ENCODE measurements at regions not wholly inside any gene's neighbourhood (a gene's known extent, or its start where the extent isn't known, plus 50 kb on each side); places are given as distances from the start of the nearest gene placed in this dataset.

DNA sequence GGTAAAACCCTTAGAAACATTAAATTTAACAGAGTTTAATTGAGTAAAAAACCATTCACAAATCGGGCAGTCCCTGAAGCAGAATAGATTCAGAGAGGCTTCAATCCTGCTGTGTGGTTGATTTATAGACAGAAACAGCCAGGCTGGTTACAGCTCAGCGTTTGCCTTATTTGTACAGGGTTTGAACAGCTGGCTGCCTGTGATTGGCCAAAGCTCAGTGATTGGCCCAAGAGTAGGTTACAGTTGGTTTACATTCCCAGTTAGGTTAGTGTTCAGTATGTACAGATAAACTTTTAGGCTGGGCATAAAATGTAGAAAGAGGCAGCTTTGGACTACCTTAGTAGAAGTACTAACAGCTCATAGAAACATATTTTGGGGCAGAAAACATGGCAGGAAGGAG is 210.4 kb upstream of the ELAC2 start:
- DNase-seq (ENCODE audit: low read depth): no peak
- H3K4me3 ChIP-seq (ENCODE audit: low read depth, low read length): no peak overlapping the region
- TF ChIP-seq, protein P1, sequence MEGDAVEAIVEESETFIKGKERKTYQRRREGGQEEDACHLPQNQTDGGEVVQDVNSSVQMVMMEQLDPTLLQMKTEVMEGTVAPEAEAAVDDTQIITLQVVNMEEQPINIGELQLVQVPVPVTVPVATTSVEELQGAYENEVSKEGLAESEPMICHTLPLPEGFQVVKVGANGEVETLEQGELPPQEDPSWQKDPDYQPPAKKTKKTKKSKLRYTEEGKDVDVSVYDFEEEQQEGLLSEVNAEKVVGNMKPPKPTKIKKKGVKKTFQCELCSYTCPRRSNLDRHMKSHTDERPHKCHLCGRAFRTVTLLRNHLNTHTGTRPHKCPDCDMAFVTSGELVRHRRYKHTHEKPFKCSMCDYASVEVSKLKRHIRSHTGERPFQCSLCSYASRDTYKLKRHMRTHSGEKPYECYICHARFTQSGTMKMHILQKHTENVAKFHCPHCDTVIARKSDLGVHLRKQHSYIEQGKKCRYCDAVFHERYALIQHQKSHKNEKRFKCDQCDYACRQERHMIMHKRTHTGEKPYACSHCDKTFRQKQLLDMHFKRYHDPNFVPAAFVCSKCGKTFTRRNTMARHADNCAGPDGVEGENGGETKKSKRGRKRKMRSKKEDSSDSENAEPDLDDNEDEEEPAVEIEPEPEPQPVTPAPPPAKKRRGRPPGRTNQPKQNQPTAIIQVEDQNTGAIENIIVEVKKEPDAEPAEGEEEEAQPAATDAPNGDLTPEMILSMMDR (conservative IDR thresholded peaks at IDR 0.05; ENCODE audit: low read depth, low read length): no peak

- no peak for DNase-seq (ENCODE audit: low read depth)
- H3K4me3 ChIP-seq (ENCODE audit: low read depth, low read length): no peak overlapping the region
- TF ChIP-seq, protein P1 (conservative IDR thresholded peaks at IDR 0.05; ENCODE audit: low read depth, low read length): no peak
Observed at GRCh38 chr17:13222975-13223374, 205.1 kb upstream of the ELAC2 start.

GRCh38 chr17:13212860-13213259 is 195.0 kb upstream of the ELAC2 start:
- H3K4me3 ChIP-seq (ENCODE audit: low read depth, low read length): no peak overlapping the region
- TF ChIP-seq, protein P1 (conservative IDR thresholded peaks at IDR 0.05; ENCODE audit: low read depth, low read length): no peak
- DNase-seq (ENCODE audit: low read depth): no peak

DNA sequence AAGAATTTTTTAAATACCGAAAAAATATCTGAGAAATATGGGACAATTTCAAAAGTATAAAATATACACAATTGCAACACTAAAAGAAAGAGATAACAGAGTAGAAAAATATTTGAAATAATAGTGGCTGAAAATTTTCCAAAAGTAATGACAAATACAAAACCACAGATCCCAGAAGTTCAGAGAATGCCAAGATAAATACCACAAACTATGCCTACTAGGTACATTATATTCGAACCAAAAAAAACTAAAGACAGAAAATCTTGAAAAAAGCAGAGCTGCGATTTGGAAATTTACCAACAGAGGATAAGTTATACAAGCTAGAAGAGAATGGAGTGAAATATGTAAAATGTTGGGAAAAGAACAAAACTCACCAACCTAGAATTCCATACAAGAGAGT is 191.3 kb upstream of the ELAC2 start:
- TF ChIP-seq, protein P1 (conservative IDR thresholded peaks at IDR 0.05; ENCODE audit: low read depth, low read length): no peak
- no peak for DNase-seq (ENCODE audit: low read depth)
- H3K4me3 ChIP-seq (ENCODE audit: low read depth, low read length): no peak overlapping the region

DNA sequence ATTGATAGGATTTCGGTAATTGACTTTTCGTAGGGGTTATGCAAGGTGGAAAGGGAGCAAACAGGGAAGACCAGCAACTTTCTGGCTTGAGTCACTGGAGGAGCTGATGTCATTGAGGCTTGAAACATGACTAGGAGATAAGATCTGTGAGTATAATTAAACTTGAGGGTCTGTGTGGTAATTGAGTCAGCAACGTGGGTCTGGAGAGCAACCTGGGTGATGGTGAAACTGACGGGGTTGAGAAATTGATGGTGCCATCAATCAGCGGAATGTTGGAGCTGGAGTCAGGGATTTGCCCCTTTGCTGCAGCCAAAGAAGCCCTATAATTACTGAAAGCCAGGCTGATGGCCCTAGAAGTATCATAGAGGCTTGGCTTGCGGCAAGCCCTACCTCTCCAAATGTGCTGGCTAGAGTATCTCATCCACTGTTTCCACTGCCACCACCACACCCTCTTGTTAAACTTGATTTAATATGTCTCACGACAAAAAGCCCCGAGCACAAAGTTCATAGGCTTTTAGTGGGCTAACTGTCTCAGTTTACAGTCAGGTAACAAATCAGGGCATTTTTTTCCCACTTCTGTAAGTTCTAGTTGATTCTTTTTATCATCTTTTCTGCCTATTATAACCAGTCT is 186.9 kb upstream of the ELAC2 start:
- TF ChIP-seq, protein P1 (conservative IDR thresholded peaks at IDR 0.05; ENCODE audit: low read depth, low read length): no peak
- no peak overlapping the region for H3K4me3 ChIP-seq (ENCODE audit: low read depth, low read length)
- no peak for DNase-seq (ENCODE audit: low read depth)

DNA sequence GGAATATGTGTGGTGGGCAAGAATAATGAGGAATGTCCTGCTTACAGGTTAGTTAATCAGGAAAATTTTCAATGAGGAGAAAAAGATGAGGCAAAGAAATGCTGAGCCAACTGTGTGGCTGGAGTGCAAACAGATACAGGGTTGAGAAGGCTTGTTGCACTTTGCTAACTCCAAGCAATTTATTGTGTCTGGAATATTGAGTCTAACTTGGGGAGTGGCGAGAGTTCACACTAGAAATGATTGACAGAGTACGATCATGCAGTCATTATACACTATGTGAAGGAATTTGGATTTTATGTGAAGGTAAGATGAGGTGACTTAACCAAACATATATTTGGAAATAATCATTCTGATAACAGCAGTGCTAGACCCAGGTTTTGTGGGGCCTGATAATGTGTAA is 185.0 kb upstream of the ELAC2 start:
- DNase-seq (ENCODE audit: low read depth): no peak
- no peak overlapping the region for H3K4me3 ChIP-seq (ENCODE audit: low read depth, low read length)
- TF ChIP-seq, protein P1 (conservative IDR thresholded peaks at IDR 0.05; ENCODE audit: low read depth, low read length): no peak

- TF ChIP-seq, protein P1 (conservative IDR thresholded peaks at IDR 0.05; ENCODE audit: low read depth, low read length): no peak
- H3K4me3 ChIP-seq (ENCODE audit: low read depth, low read length): no peak overlapping the region
- DNase-seq (ENCODE audit: low read depth): no peak
Observed at GRCh38 chr17:13200671-13201070, 182.8 kb upstream of the ELAC2 start.
